SK-N-SH (cell line): ENCODE measurements at regions not wholly inside any gene's neighbourhood (a gene's known extent, or its start where the extent isn't known, plus 50 kb on each side); places are given as distances from the start of the nearest gene placed in this dataset.

Experiments
- CTCF ChIA-PET: fragments of 300-600, 350-600 bp; formaldehyde crosslinking; extraction: SDS; loops from one replicate; lab custom pipeline; 2021; lab: Yijun Ruan, JAX
- POLR2A ChIA-PET: fragments of 350-600 bp; sonication (Branson Sonifier 250); formaldehyde crosslinking; extraction: SDS; loops from one replicate; lab custom pipeline; 2020; ENCODE audit warnings: antibody characterized with exemption, inconsistent platforms; lab: Yijun Ruan, JAX
- DNase-seq: peaks from one replicate; pipeline ENCODE4 v3.0.0; 2012
- H2AFZ ChIP-seq: fragments of 200-600 bp; sonication (generic); 2 replicates; pipeline ENCODE4 v1.8.1; 2016; ENCODE audit warnings: antibody characterized with exemption, mild to moderate bottlenecking, low read depth
- H3F3A ChIP-seq: fragments of 200-600 bp; sonication (generic); replicated peaks from 2 replicates; pipeline ENCODE3; 2016; ENCODE audit warnings: antibody characterized with exemption, mild to moderate bottlenecking; ENCODE audit not compliant: insufficient read depth
- H3K27ac ChIP-seq, 2 experiments: fragments of 200-500 bp in 1 of 2; fragments of 200-600 bp in 1 of 2; sonication (Bioruptor generic) in 1 of 2; sonication (generic), shearing (Covaris generic) in 1 of 2; 2 replicates each; pipeline versions ENCODE4 v1.5.1 to v1.6.1; 2014 to 2016; ENCODE audit warnings: low read depth in 2 of 2, inconsistent platforms in 1 of 2, low read length in 1 of 2, mild to moderate bottlenecking in 1 of 2, mixed read lengths in 1 of 2
- H3K27me3 ChIP-seq: fragments of 200-600 bp; sonication (generic), shearing (Covaris generic); 2 replicates; pipeline ENCODE4 v1.6.1; 2016; ENCODE audit warnings: mixed run types; ENCODE audit not compliant: insufficient read depth
- H3K36me3 ChIP-seq, 2 experiments: fragments of 200-500 bp in 1 of 2; fragments of 200-600 bp in 1 of 2; sonication (Bioruptor generic) in 1 of 2; sonication (generic) in 1 of 2; replicated peaks in 1 of 2; 2 replicates each; pipeline versions ENCODE3 to v1.5.1; 2014 to 2016; ENCODE audit warnings: low read length in 1 of 2, mild to moderate bottlenecking in 1 of 2; ENCODE audit not compliant: insufficient read depth in 2 of 2, control insufficient read depth in 1 of 2
- H3K4me1 ChIP-seq, 2 experiments: fragments of 200-500 bp in 1 of 2; fragments of 200-600 bp in 1 of 2; sonication (Bioruptor generic) in 1 of 2; sonication (generic), shearing (Covaris generic) in 1 of 2; 2 replicates each; pipeline versions ENCODE4 v1.5.1 to v1.6.1; 2014 to 2016; ENCODE audit warnings: low read depth in 1 of 2, low read length in 1 of 2, mixed run types in 1 of 2; ENCODE audit not compliant: insufficient read depth in 2 of 2, control insufficient read depth in 1 of 2
- H3K4me2 ChIP-seq: fragments of 200-600 bp; sonication (generic), shearing (Covaris generic); 2 replicates; pipeline ENCODE4 v1.6.1; 2017; ENCODE audit warnings: mixed run types
- H3K4me3 ChIP-seq, 2 experiments: fragments of 200-500 bp in 1 of 2; fragments of 200-600 bp in 1 of 2; sonication (Bioruptor generic) in 1 of 2; sonication (generic), shearing (Covaris generic) in 1 of 2; 2 replicates each; pipeline versions ENCODE4 v1.5.1 to v1.8.1; 2014 to 2016; ENCODE audit warnings: low read depth in 2 of 2, inconsistent platforms in 1 of 2, low read length in 1 of 2, mild to moderate bottlenecking in 1 of 2, mixed read lengths in 1 of 2, moderate library complexity in 1 of 2
- H3K79me2 ChIP-seq: fragments of 200-600 bp; sonication (generic); 2 replicates; pipeline ENCODE4 v1.8.1; 2017; ENCODE audit warnings: mild to moderate bottlenecking; ENCODE audit not compliant: insufficient read depth
- H3K9ac ChIP-seq: fragments of 200-600 bp; sonication (generic); 2 replicates; pipeline ENCODE4 v1.6.1; 2017; ENCODE audit warnings: mixed run types
- H3K9me2 ChIP-seq: fragments of 200-600 bp; sonication (generic); 2 replicates; pipeline ENCODE4 v1.6.1; 2017; ENCODE audit warnings: mixed run types
- H3K9me3 ChIP-seq: fragments of 200-600 bp; sonication (generic); 2 replicates; pipeline ENCODE4 v1.6.1; 2017; ENCODE audit warnings: mixed run types, mild to moderate bottlenecking, moderate library complexity
- H4K20me1 ChIP-seq: fragments of 200-600 bp; sonication (generic); 2 replicates; pipeline ENCODE4 v1.6.1; 2017; ENCODE audit warnings: mild to moderate bottlenecking, mixed run types; ENCODE audit not compliant: insufficient read depth
- CHD2 ChIP-seq: fragments of 150-350 bp; IDR thresholded peaks from 2 replicates; pipeline ENCODE4 v1.6.1; 2018; ENCODE audit warnings: low read length; ENCODE audit not compliant: partially characterized antibody
- EZH2phosphoT487 ChIP-seq: fragments of 200-600 bp; sonication (generic); IDR thresholded peaks from 2 replicates; pipeline ENCODE4 v1.6.1; 2017; ENCODE audit warnings: low read depth, mixed run types, mild to moderate bottlenecking, antibody characterized with exemption, moderate library complexity, borderline replicate concordance
- FOSL2 ChIP-seq: IDR thresholded peaks from 2 replicates; pipeline ENCODE4 v1.4.0; 2012; ENCODE audit warnings: low read depth, mild to moderate bottlenecking, moderate library complexity, borderline replicate concordance
- FOXJ3 ChIP-seq: sonication (generic); formaldehyde crosslinking; IDR thresholded peaks from 2 replicates; pipeline ENCODE4 v1.5.1; 2020; ENCODE audit warnings: mild to moderate bottlenecking, missing genetic modification reagents
- JUND ChIP-seq: IDR thresholded peaks from 2 replicates; pipeline ENCODE4 v1.4.0; 2012
- MEF2A ChIP-seq: IDR thresholded peaks from 2 replicates; pipeline ENCODE4 v1.4.0; 2012; ENCODE audit warnings: low read depth, borderline replicate concordance
- NFIC ChIP-seq: IDR thresholded peaks from 2 replicates; pipeline ENCODE4 v1.4.0; 2012; ENCODE audit warnings: borderline replicate concordance
- NRF1 ChIP-seq: IDR thresholded peaks from 2 replicates; pipeline ENCODE4 v1.6.1; 2012; ENCODE audit warnings: low read depth, mild to moderate bottlenecking, low read length
- POLR2AphosphoS5 ChIP-seq: IDR thresholded peaks from 2 replicates; pipeline ENCODE4 v1.6.1; 2012; ENCODE audit warnings: low read depth, low read length
- RFX5 ChIP-seq: IDR thresholded peaks from 2 replicates; pipeline ENCODE4 v1.6.1; 2012; ENCODE audit warnings: mild to moderate bottlenecking, improper control_type of control experiment, low read length
- SMC3 ChIP-seq: IDR thresholded peaks from 2 replicates; pipeline ENCODE4 v1.6.1; 2012; ENCODE audit warnings: low read depth, low read length, improper control_type of control experiment
- TAF1 ChIP-seq: IDR thresholded peaks from 2 replicates; pipeline ENCODE4 v1.6.1; 2012; ENCODE audit warnings: low read depth, mild to moderate bottlenecking, low read length, moderate library complexity, borderline replicate concordance
- YY1 ChIP-seq: IDR thresholded peaks from 2 replicates; pipeline ENCODE4 v1.4.0; 2012; ENCODE audit warnings: low read depth, mild to moderate bottlenecking
- WGBS: methylation state at CpG from one replicate; pipeline ENCODE4 v1.1.6; 2017; ENCODE audit warnings: low lambda C conversion rate; 5-methylcytosine and 5-hydroxymethylcytosine counted together
- TF ChIP-seq, protein P1 (sequence below): IDR thresholded peaks from 2 replicates; pipeline ENCODE4 v1.4.0; 2012; ENCODE audit warnings: low read depth, borderline replicate concordance
- TF ChIP-seq, protein P2 (sequence below): fragments of 150-350 bp; IDR thresholded peaks from 2 replicates; pipeline ENCODE4 v1.6.1; 2017; ENCODE audit warnings: antibody characterized with exemption, low read length, low read depth, borderline replicate concordance
- TF ChIP-seq, protein P3 (sequence below): IDR thresholded peaks from 2 replicates; pipeline ENCODE4 v1.6.1; 2012; ENCODE audit warnings: mild to moderate bottlenecking, low read depth, low read length, moderate library complexity
- TF ChIP-seq, protein P4 (sequence below): IDR thresholded peaks from 2 replicates; pipeline ENCODE4 v1.4.0; 2012; ENCODE audit warnings: low read depth

DNA sequence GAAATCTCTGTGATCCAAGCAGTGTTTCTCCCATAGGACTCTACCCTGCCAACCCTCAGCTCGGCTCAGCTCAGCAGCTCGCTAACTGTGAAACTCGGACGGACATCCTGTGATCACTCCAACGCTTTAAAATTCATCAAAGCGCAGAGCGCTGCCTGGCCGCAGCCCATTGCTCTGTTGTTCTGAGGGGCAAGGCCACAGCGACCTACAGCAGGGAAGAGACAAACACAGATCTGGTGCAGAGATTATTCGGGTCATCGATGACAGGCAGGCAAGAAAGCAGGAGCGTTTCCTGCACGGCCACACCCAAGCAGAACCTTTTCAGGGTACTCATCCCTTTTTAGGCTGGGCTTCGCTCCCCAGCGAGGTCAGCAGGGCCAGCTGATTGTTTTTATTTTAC lies 72.1 kb downstream of the INSIG1 start:
- H3K36me3 ChIP-seq: no peaks in the 10 kb centered on the region
- POLR2A ChIA-PET: no interaction called here
- DNase-seq: no peak
- no peaks in the 10 kb centered on the region for H3K79me2 ChIP-seq
- H2AFZ ChIP-seq: no peak overlapping the region
- no peak overlapping the region for H3K4me3 ChIP-seq
- no peak overlapping the region for H3K27ac ChIP-seq
- peaks cover 62% of the 10 kb centered on the region for H3K27me3 ChIP-seq
- WGBS: 34% methylated on average over 11 of the region's 15 CpGs
- no peak overlapping the region for H3K9ac ChIP-seq
- H3K9me3 ChIP-seq: no peaks in the 10 kb centered on the region
- no peaks in the 10 kb centered on the region for H3F3A ChIP-seq
- TF ChIP-seq NFIC (no peak), SMC3 (no peak), NRF1 (no peak), POLR2AphosphoS5 (no peak), RFX5 (no peak), MEF2A (no peak), TAF1 (no peak), JUND (no peak), YY1 (no peak), FOXJ3 (CRISPR knock-in tag) (no peak), FOSL2 (no peak)
- TF ChIP-seq, protein P1, sequence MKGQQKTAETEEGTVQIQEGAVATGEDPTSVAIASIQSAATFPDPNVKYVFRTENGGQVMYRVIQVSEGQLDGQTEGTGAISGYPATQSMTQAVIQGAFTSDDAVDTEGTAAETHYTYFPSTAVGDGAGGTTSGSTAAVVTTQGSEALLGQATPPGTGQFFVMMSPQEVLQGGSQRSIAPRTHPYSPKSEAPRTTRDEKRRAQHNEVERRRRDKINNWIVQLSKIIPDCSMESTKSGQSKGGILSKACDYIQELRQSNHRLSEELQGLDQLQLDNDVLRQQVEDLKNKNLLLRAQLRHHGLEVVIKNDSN: no peak
- TF ChIP-seq, protein P2, sequence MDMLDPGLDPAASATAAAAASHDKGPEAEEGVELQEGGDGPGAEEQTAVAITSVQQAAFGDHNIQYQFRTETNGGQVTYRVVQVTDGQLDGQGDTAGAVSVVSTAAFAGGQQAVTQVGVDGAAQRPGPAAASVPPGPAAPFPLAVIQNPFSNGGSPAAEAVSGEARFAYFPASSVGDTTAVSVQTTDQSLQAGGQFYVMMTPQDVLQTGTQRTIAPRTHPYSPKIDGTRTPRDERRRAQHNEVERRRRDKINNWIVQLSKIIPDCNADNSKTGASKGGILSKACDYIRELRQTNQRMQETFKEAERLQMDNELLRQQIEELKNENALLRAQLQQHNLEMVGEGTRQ: no peak
- TF ChIP-seq, protein P3, sequence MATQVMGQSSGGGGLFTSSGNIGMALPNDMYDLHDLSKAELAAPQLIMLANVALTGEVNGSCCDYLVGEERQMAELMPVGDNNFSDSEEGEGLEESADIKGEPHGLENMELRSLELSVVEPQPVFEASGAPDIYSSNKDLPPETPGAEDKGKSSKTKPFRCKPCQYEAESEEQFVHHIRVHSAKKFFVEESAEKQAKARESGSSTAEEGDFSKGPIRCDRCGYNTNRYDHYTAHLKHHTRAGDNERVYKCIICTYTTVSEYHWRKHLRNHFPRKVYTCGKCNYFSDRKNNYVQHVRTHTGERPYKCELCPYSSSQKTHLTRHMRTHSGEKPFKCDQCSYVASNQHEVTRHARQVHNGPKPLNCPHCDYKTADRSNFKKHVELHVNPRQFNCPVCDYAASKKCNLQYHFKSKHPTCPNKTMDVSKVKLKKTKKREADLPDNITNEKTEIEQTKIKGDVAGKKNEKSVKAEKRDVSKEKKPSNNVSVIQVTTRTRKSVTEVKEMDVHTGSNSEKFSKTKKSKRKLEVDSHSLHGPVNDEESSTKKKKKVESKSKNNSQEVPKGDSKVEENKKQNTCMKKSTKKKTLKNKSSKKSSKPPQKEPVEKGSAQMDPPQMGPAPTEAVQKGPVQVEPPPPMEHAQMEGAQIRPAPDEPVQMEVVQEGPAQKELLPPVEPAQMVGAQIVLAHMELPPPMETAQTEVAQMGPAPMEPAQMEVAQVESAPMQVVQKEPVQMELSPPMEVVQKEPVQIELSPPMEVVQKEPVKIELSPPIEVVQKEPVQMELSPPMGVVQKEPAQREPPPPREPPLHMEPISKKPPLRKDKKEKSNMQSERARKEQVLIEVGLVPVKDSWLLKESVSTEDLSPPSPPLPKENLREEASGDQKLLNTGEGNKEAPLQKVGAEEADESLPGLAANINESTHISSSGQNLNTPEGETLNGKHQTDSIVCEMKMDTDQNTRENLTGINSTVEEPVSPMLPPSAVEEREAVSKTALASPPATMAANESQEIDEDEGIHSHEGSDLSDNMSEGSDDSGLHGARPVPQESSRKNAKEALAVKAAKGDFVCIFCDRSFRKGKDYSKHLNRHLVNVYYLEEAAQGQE: no peak
- CTCF ChIA-PET: interaction anchor here (1.1 to 5.3 kb wide), 6 partner anchors 9 to 455 kb away, joined by 3 to 24 read pairs (median 8); no protein-coding TSS in a partner anchor
- H3K4me2 ChIP-seq: no peak overlapping the region
- no peaks in the 10 kb centered on the region for H3K4me1 ChIP-seq
- H3K9me2 ChIP-seq: no peaks in the 10 kb centered on the region
- no peaks in the 10 kb centered on the region for H4K20me1 ChIP-seq

DNA sequence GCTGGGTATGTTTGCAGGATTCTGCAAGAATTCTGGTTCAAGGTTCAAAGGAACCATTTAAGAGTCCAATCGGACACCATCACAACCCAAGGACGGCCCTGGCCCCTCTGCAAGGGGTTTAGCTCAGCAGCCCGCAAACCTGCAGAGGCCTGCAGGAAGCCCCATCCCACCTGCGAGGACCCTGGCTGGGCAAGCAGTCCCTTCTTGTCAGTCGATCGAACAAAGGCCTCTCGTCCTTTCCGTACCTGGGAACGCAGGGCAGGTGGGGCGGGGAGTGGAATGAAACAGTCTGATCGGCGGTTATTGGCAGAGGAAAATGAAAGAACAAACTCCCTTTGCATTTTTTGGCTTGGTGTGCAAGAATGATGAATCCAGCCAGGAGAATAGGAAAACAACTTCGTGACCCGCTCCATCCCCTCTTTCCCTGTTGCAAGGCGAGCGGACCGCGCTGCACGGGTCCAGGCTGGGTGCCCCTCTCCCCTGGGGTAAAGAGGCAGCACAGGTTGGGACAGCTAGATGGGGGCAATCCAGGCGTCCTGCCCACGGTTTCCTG lies 73.7 kb downstream of the INSIG1 start:
- Histone ChIP-seq H3F3A (no peaks in the 10 kb centered on the region), H3K79me2 (no peaks in the 10 kb centered on the region), H3K27me3 (peaks cover 74% of the 10 kb centered on the region), H3K27ac (no peak overlapping the region), H3K4me2 (no peak overlapping the region), H4K20me1 (no peaks in the 10 kb centered on the region), H3K9ac (no peak overlapping the region), H3K4me3 (no peak overlapping the region), H3K36me3 (no peaks in the 10 kb centered on the region), H3K9me2 (no peaks in the 10 kb centered on the region), H2AFZ (no peak overlapping the region), H3K4me1 (no peaks in the 10 kb centered on the region), H3K9me3 (no peaks in the 10 kb centered on the region)
- TF ChIP-seq EZH2phosphoT487: no peak
- no peak for TF ChIP-seq CHD2
- TF ChIP-seq, protein P4, sequence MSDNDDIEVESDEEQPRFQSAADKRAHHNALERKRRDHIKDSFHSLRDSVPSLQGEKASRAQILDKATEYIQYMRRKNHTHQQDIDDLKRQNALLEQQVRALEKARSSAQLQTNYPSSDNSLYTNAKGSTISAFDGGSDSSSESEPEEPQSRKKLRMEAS: no peak
- DNase-seq: no peak
- ChIA-PET CTCF (interaction anchor here (0.8 to 5.3 kb wide), 6 partner anchors 9 to 182 kb away, joined by 3 to 24 read pairs (median 4); no protein-coding TSS in a partner anchor), POLR2A (no interaction called here)
- WGBS: 64% methylated on average over 21 of the region's 21 CpGs
